AG09319 (cell line): ENCODE measurements at regions not wholly inside any gene's neighbourhood (a gene's known extent, or its start where the extent isn't known, plus 50 kb on each side); places are given as distances from the start of the nearest gene placed in this dataset.
A peak's percentile ranks its signal among the peaks of the same experiment; 100 is the strongest.

Experiments
- DNase-seq: peaks from one replicate; pipeline ENCODE4 v3.0.0-alpha.2; 2010; ENCODE audit warnings: low read depth; ENCODE audit errors: extremely low read depth
- TF ChIP-seq, protein P1 (sequence below): IDR thresholded peaks from 2 replicates; pipeline ENCODE4 v1.5.1; 2011; ENCODE audit warnings: low read depth, mild to moderate bottlenecking, inconsistent platforms, low read length, moderate library complexity

GRCh38 chr11:69240332-69241074, 53.5 kb upstream of the MYEOV start:
- no peak for DNase-seq
- TF ChIP-seq, protein P1, sequence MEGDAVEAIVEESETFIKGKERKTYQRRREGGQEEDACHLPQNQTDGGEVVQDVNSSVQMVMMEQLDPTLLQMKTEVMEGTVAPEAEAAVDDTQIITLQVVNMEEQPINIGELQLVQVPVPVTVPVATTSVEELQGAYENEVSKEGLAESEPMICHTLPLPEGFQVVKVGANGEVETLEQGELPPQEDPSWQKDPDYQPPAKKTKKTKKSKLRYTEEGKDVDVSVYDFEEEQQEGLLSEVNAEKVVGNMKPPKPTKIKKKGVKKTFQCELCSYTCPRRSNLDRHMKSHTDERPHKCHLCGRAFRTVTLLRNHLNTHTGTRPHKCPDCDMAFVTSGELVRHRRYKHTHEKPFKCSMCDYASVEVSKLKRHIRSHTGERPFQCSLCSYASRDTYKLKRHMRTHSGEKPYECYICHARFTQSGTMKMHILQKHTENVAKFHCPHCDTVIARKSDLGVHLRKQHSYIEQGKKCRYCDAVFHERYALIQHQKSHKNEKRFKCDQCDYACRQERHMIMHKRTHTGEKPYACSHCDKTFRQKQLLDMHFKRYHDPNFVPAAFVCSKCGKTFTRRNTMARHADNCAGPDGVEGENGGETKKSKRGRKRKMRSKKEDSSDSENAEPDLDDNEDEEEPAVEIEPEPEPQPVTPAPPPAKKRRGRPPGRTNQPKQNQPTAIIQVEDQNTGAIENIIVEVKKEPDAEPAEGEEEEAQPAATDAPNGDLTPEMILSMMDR = peak; percentile 25

DNA sequence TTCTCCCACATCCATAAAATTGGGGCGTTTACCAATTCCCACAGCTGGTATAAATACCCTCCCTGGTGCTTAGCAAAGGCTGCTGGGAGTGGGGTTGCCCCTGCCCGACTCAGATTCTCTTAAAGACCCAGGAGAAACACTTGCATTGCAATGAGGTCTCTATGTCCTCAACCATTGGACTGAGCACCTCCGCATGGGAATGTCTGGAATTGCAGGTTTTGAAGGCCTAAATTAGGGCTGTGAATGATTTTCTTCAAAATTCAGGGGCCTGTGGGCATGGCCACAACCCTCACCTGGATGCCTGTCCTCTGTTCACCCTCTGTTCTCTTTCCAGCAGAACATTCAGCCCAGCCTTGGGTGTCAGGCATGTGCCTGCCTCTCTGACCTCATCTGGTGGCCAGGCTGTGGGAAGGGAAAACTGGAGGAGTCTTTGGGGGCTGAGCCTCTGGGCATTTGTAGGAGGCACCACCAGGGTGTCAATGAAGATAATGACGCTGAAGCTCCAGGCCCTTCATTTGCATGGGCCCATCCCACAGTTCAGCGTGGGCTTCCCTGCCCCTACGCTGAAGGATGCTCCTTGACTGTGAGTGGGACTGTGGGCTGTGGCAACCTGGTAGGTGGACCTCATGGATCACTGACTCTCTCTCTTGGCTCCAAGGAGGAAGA, 52.7 kb upstream of the MYEOV start:
- no peak for DNase-seq
- TF ChIP-seq, protein P1 = no peak

- TF ChIP-seq, protein P1 = no peak
- peak; percentile 14 for DNase-seq
Measured at GRCh38 chr11:69241844-69242243, 52.1 kb upstream of the MYEOV start.

DNA sequence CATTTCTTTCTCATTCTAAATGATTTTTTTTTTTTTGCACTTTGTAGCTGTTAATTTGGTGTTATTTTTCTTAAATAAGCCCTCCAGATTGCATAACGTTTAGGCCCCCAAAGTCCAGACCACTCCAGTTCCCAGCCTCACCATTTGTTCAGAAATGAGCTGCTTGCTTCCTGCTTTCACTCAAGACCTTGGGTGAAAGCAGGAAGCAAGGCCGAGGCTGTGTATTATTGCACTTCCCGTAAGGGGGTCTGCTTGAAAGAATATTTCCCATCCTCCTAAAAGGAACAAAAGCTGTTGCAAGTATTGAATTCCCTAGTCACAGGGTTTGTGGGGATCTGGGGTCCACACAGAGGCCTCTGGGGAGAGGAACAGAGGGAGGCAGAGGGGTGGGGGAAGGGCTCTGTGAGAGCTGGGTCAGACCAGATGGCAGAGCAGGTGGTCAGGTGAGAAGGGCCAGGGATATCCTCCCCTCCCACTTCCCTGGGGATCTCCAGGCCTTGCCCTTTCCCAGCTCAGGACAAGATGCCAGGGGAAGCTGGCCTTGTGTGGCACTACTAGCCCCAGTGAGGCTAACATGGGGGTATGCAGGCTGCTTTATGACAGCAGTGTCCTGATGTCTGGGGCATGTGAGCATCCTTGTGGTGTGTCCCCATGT, 51.6 kb upstream of the MYEOV start:
- TF ChIP-seq, protein P1 = no peak
- DNase-seq = no peak

- DNase-seq = no peak
- TF ChIP-seq, protein P1 = no peak
Measured at GRCh38 chr11:69243496-69244200, 50.3 kb upstream of the MYEOV start.
